ENCODE measurements at regions not wholly inside any gene's neighbourhood (a gene's known extent, or its start where the extent isn't known, plus 50 kb on each side); places are given as distances from the start of the nearest gene placed in this dataset.
"Not testable (repeated sequence)": the region's sequence is repeated elsewhere in the genome, so short reads cannot be mapped to it uniquely, and the experiment has no call there.

- DNase-seq: no peak
Measured at GRCh38 chr5:135176991-135177390, 143.0 kb upstream of the PITX1 start.

GRCh38 chr5:135174315-135175096 is 140.5 kb upstream of the PITX1 start:
- no peak for DNase-seq

GRCh38 chr5:135173662-135174290 is 139.7 kb upstream of the PITX1 start:
- no peak for DNase-seq

- DNase-seq: no peak
Measured at GRCh38 chr5:135172718-135173117, 138.7 kb upstream of the PITX1 start.

- no peak for DNase-seq
Measured at GRCh38 chr5:135171336-135171735, 137.3 kb upstream of the PITX1 start.

GRCh38 chr5:135170500-135170899 is 136.5 kb upstream of the PITX1 start:
- no peak for DNase-seq

- DNase-seq: no peak
Measured at GRCh38 chr5:135169753-135170152, 135.7 kb upstream of the PITX1 start.

- no peak for DNase-seq
Measured at GRCh38 chr5:135167634-135168033, 133.6 kb upstream of the PITX1 start.

- not testable (repeated sequence) for DNase-seq
Measured at GRCh38 chr5:135164873-135165614, 131.0 kb upstream of the PITX1 start.

- no peak for DNase-seq
Measured at GRCh38 chr5:135163964-135164363, 129.9 kb upstream of the PITX1 start.

GRCh38 chr5:135163391-135163790 is 129.4 kb upstream of the PITX1 start:
- DNase-seq: no peak

- DNase-seq: no peak
Measured at GRCh38 chr5:135162661-135163265, 128.7 kb upstream of the PITX1 start.

GRCh38 chr5:135161221-135161620 is 127.2 kb upstream of the PITX1 start:
- no peak for DNase-seq

GRCh38 chr5:135160036-135160675 is 126.1 kb upstream of the PITX1 start:
- no peak for DNase-seq

- no peak for DNase-seq
Measured at GRCh38 chr5:135159626-135160025, 125.6 kb upstream of the PITX1 start.

- DNase-seq: no peak
Measured at GRCh38 chr5:135158982-135159381, 125.0 kb upstream of the PITX1 start.

GRCh38 chr5:135158314-135158697 is 124.3 kb upstream of the PITX1 start:
- DNase-seq: no peak

GRCh38 chr5:135157421-135158313 is 123.6 kb upstream of the PITX1 start:
- DNase-seq: no peak

- DNase-seq: no peak
Measured at GRCh38 chr5:135156715-135157404, 122.8 kb upstream of the PITX1 start.

- DNase-seq: no peak
Measured at GRCh38 chr5:135156337-135156714, 122.3 kb upstream of the PITX1 start.

- no peak for DNase-seq
Measured at GRCh38 chr5:135155616-135156214, 121.7 kb upstream of the PITX1 start.

Measured in activated CD4-positive, alpha-beta T cell treated with anti-CD3 and anti-CD28 coated beads, Interleukin-2, amount 50 U/mL, for 48 hours (primary cell).